ENCODE measurements at regions not wholly inside any gene's neighbourhood (a gene's known extent, or its start where the extent isn't known, plus 50 kb on each side); places are given as distances from the start of the nearest gene placed in this dataset.

- H2AFZ ChIP-seq: no peak overlapping the region
- TF ChIP-seq CTCF (conservative IDR thresholded peaks at IDR 0.05) (no peak), EZH2 (IDR thresholded peaks at IDR 0.05; ENCODE audit: low read depth) (no peak)
- H3K4me1 ChIP-seq (replicated peaks; ENCODE audit: insufficient read depth): no peaks in the 10 kb centered on the region
- intact Hi-C loops (cut with micrococcal nuclease; ENCODE audit: unreplicated experiment): no loop called here
- CTCF ChIA-PET: no interaction called here
- no peak overlapping the region for H3K4me2 ChIP-seq
- no peaks in the 10 kb centered on the region for H3K36me3 ChIP-seq (ENCODE audit: low read depth)
- H3K9me3 ChIP-seq (ENCODE audit: insufficient read depth, low read depth): no peaks in the 10 kb centered on the region; the same call in 1 of the 2 replicates
- DNase-seq: no peak
- no peak overlapping the region for H3K27ac ChIP-seq
- no peaks in the 10 kb centered on the region; the same call in 1 of the 2 replicates for H3F3A ChIP-seq (ENCODE audit: insufficient read depth, low read depth)
- no peak overlapping the region for H3K4me3 ChIP-seq
- BruUV-seq (replicated peaks): no TSS peak
- no peaks in the 10 kb centered on the region for H3K27me3 ChIP-seq (ENCODE audit: insufficient read depth, low read depth)
- H3K9me2 ChIP-seq (ENCODE audit: insufficient read depth): no peaks in the 10 kb centered on the region
- no peaks in the 10 kb centered on the region for H3K79me2 ChIP-seq (ENCODE audit: low read depth)
- H4K20me1 ChIP-seq (ENCODE audit: insufficient read depth): no peaks in the 10 kb centered on the region
- POLR2A ChIA-PET (ENCODE audit: unreplicated experiment): no interaction called here
Measured at GRCh38 chr7:22632674-22633073, 94.3 kb upstream of the IL6 start.

- H3K9me2 ChIP-seq (ENCODE audit: insufficient read depth): no peaks in the 10 kb centered on the region
- no peaks in the 10 kb centered on the region for H3K36me3 ChIP-seq (ENCODE audit: low read depth)
- no peaks in the 10 kb centered on the region for H4K20me1 ChIP-seq (ENCODE audit: insufficient read depth)
- H3K79me2 ChIP-seq (ENCODE audit: low read depth): no peaks in the 10 kb centered on the region
- H3K4me2 ChIP-seq: no peak overlapping the region
- CTCF ChIA-PET: no interaction called here
- no peaks in the 10 kb centered on the region for H3K27me3 ChIP-seq (ENCODE audit: insufficient read depth, low read depth)
- BruUV-seq (replicated peaks): no TSS peak
- H3K4me1 ChIP-seq (replicated peaks; ENCODE audit: insufficient read depth): no peaks in the 10 kb centered on the region
- no peak overlapping the region for H3K27ac ChIP-seq
- no peaks in the 10 kb centered on the region; the same call in 1 of the 2 replicates for H3F3A ChIP-seq (ENCODE audit: insufficient read depth, low read depth)
- intact Hi-C loops (cut with micrococcal nuclease; ENCODE audit: unreplicated experiment): no loop called here
- POLR2A ChIA-PET (ENCODE audit: unreplicated experiment): no interaction called here
- no peak for DNase-seq
- no peak for TF ChIP-seq CTCF (conservative IDR thresholded peaks at IDR 0.05)
- no peak for TF ChIP-seq EZH2 (IDR thresholded peaks at IDR 0.05; ENCODE audit: low read depth)
- no peaks in the 10 kb centered on the region; the same call in 1 of the 2 replicates for H3K9me3 ChIP-seq (ENCODE audit: insufficient read depth, low read depth)
- no peak overlapping the region for H3K4me3 ChIP-seq
- H2AFZ ChIP-seq: no peak overlapping the region
Measured at GRCh38 chr7:22631730-22632129, 95.3 kb upstream of the IL6 start.

DNA sequence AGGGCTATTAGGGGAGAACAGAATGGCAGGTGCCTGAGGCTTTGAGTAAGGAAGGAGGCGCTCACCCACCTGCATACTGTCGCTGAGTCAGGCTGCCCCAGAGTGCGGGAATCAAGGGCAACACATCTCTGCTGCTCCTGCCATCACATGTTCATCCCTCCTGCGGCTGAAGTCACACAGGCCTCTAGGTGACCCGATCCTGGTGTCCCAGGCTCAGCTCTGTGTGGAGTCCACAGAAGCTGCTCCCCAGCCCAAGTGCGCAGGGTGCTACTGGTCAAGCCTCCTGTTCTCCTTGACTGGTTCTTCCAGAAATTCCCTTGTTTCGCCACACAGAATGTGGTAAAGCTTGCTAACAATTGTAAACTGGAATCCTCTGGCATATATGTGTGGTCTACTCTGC is 96.9 kb upstream of the IL6 start:
- no peaks in the 10 kb centered on the region for H3K27me3 ChIP-seq (ENCODE audit: insufficient read depth, low read depth)
- no peaks in the 10 kb centered on the region for H4K20me1 ChIP-seq (ENCODE audit: insufficient read depth)
- TF ChIP-seq CTCF (conservative IDR thresholded peaks at IDR 0.05): no peak
- TF ChIP-seq EZH2 (IDR thresholded peaks at IDR 0.05; ENCODE audit: low read depth): no peak
- H3K9me2 ChIP-seq (ENCODE audit: insufficient read depth): no peaks in the 10 kb centered on the region
- no peak for DNase-seq
- H3K4me3 ChIP-seq: no peak overlapping the region
- no peak overlapping the region for H3K4me2 ChIP-seq
- no peaks in the 10 kb centered on the region for H3K4me1 ChIP-seq (replicated peaks; ENCODE audit: insufficient read depth)
- H3K36me3 ChIP-seq (ENCODE audit: low read depth): no peaks in the 10 kb centered on the region
- H3K27ac ChIP-seq: no peak overlapping the region
- BruUV-seq (replicated peaks): no TSS peak
- CTCF ChIA-PET: interaction anchor here (0.6 kb wide), 1 partner anchor 45 kb away, joined by 7 read pairs; no protein-coding TSS in a partner anchor
- intact Hi-C loops (cut with micrococcal nuclease; ENCODE audit: unreplicated experiment): no loop called here
- H2AFZ ChIP-seq: no peak overlapping the region
- H3K9me3 ChIP-seq (ENCODE audit: insufficient read depth, low read depth): no peaks in the 10 kb centered on the region; the same call in 1 of the 2 replicates
- no peaks in the 10 kb centered on the region for H3K79me2 ChIP-seq (ENCODE audit: low read depth)
- no peaks in the 10 kb centered on the region; the same call in 1 of the 2 replicates for H3F3A ChIP-seq (ENCODE audit: insufficient read depth, low read depth)
- POLR2A ChIA-PET (ENCODE audit: unreplicated experiment): no interaction called here
